T-helper 1 cell (primary cell): ENCODE measurements at regions not wholly inside any gene's neighbourhood (a gene's known extent, or its start where the extent isn't known, plus 50 kb on each side); places are given as distances from the start of the nearest gene placed in this dataset.

Experiments used
- DNase-seq, 5 donors: peaks; one replicate each; pipeline ENCODE4 v3.0.0-alpha.2; 2012 to 2020

GRCh38 chr5:164651546-164652275, 1146.3 kb downstream of the MAT2B start:
- no peak for DNase-seq

- DNase-seq = no peak
Observed at GRCh38 chr5:164652276-164652660, 1146.8 kb downstream of the MAT2B start.

GRCh38 chr5:164663198-164663989, 1158.0 kb downstream of the MAT2B start:
- no peak for DNase-seq

- DNase-seq = no peak
Observed at GRCh38 chr5:164671640-164672039, 1166.2 kb downstream of the MAT2B start.

- DNase-seq = no peak
Observed at GRCh38 chr5:164672205-164672604, 1166.8 kb downstream of the MAT2B start.

GRCh38 chr5:164672931-164673694, 1167.7 kb downstream of the MAT2B start:
- no peak for DNase-seq

GRCh38 chr5:164679461-164679860, 1174.0 kb downstream of the MAT2B start:
- DNase-seq = no peak

GRCh38 chr5:164680216-164680615, 1174.8 kb downstream of the MAT2B start:
- no peak for DNase-seq

- no peak for DNase-seq
Observed at GRCh38 chr5:164680812-164681520, 1175.5 kb downstream of the MAT2B start.

- DNase-seq = no peak
Observed at GRCh38 chr5:164687391-164687790, 1182.0 kb downstream of the MAT2B start.

- DNase-seq = no peak
Observed at GRCh38 chr5:164688437-164688836, 1183.0 kb downstream of the MAT2B start.

- DNase-seq = no peak
Observed at GRCh38 chr5:164708831-164709230, 1203.4 kb downstream of the MAT2B start.

- DNase-seq = no peak
Observed at GRCh38 chr5:164713682-164714081, 1208.3 kb downstream of the MAT2B start.

- DNase-seq = no peak
Observed at GRCh38 chr5:164721116-164721515, 1215.7 kb downstream of the MAT2B start.

- no peak for DNase-seq
Observed at GRCh38 chr5:164721656-164722055, 1216.2 kb downstream of the MAT2B start.

- no peak for DNase-seq
Observed at GRCh38 chr5:164722702-164723101, 1217.3 kb downstream of the MAT2B start.

GRCh38 chr5:164727012-164727411, 1221.6 kb downstream of the MAT2B start:
- DNase-seq = no peak

GRCh38 chr5:164728733-164729132, 1223.3 kb downstream of the MAT2B start:
- DNase-seq = no peak

- no peak for DNase-seq
Observed at GRCh38 chr5:164735334-164735733, 1229.9 kb downstream of the MAT2B start.

GRCh38 chr5:164741376-164741775, 1236.0 kb downstream of the MAT2B start:
- DNase-seq = no peak

- no peak for DNase-seq
Observed at GRCh38 chr5:164742025-164742424, 1236.6 kb downstream of the MAT2B start.

- DNase-seq = no peak
Observed at GRCh38 chr5:164746723-164747122, 1241.3 kb downstream of the MAT2B start.

GRCh38 chr5:164747371-164747770, 1242.0 kb downstream of the MAT2B start:
- DNase-seq = no peak
